BJ (cell line): ENCODE measurements at regions not wholly inside any gene's neighbourhood (a gene's known extent, or its start where the extent isn't known, plus 50 kb on each side); places are given as distances from the start of the nearest gene placed in this dataset.

ENCODE experiments used
- CTCF ChIA-PET: fragments of 350-600 bp; formaldehyde crosslinking; extraction: SDS; loops from one replicate; lab custom pipeline; 2021; ENCODE audit warnings: antibody characterized with exemption, inconsistent platforms; lab: Yijun Ruan, JAX
- POLR2A ChIA-PET: fragments of 300-600 bp; sonication (Branson Sonifier 250); formaldehyde crosslinking; extraction: SDS; loops from one replicate; lab custom pipeline; 2021; ENCODE audit warnings: antibody characterized with exemption; lab: Charles Lee
- DNase-seq: peaks from one replicate; pipeline ENCODE4 v3.0.0-alpha.2; 2011; ENCODE audit warnings: low read depth
- H3K27me3 ChIP-seq: 2 replicates; pipeline ENCODE4 v1.6.0; 2011; ENCODE audit warnings: low read length; ENCODE audit not compliant: control insufficient read depth, insufficient read depth
- H3K36me3 ChIP-seq: 2 replicates; pipeline ENCODE4 v1.5.1; 2011; ENCODE audit warnings: low read length; ENCODE audit not compliant: control insufficient read depth, insufficient read depth
- H3K4me3 ChIP-seq: 2 replicates; pipeline ENCODE4 v1.5.1; 2011; ENCODE audit warnings: low read depth, mild to moderate bottlenecking, control low read depth, low read length
- TF ChIP-seq, protein P1 (sequence below): IDR thresholded peaks from 2 replicates; pipeline ENCODE4 v1.5.1; 2011; ENCODE audit warnings: low read depth, mild to moderate bottlenecking, control low read depth, inconsistent platforms, low read length, moderate library complexity; ENCODE audit not compliant: insufficient read depth

- no peak overlapping the region for H3K4me3 ChIP-seq
- POLR2A ChIA-PET: no interaction called here
- CTCF ChIA-PET: no interaction called here
- H3K27me3 ChIP-seq: no peaks in the 10 kb centered on the region; the same call in 1 of the 2 replicates
- DNase-seq: no peak
- H3K36me3 ChIP-seq: no peaks in the 10 kb centered on the region
- TF ChIP-seq, protein P1, sequence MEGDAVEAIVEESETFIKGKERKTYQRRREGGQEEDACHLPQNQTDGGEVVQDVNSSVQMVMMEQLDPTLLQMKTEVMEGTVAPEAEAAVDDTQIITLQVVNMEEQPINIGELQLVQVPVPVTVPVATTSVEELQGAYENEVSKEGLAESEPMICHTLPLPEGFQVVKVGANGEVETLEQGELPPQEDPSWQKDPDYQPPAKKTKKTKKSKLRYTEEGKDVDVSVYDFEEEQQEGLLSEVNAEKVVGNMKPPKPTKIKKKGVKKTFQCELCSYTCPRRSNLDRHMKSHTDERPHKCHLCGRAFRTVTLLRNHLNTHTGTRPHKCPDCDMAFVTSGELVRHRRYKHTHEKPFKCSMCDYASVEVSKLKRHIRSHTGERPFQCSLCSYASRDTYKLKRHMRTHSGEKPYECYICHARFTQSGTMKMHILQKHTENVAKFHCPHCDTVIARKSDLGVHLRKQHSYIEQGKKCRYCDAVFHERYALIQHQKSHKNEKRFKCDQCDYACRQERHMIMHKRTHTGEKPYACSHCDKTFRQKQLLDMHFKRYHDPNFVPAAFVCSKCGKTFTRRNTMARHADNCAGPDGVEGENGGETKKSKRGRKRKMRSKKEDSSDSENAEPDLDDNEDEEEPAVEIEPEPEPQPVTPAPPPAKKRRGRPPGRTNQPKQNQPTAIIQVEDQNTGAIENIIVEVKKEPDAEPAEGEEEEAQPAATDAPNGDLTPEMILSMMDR: no peak
Observed at GRCh38 chr2:45291296-45291701, 282.0 kb upstream of the SIX2 start.

GRCh38 chr2:45289997-45290709 is 280.9 kb upstream of the SIX2 start:
- Histone ChIP-seq H3K36me3 (no peaks in the 10 kb centered on the region), H3K4me3 (no peak overlapping the region), H3K27me3 (no peaks in the 10 kb centered on the region; the same call in 1 of the 2 replicates)
- DNase-seq: no peak
- POLR2A ChIA-PET: no interaction called here
- TF ChIP-seq, protein P1: no peak
- CTCF ChIA-PET: no interaction called here

DNA sequence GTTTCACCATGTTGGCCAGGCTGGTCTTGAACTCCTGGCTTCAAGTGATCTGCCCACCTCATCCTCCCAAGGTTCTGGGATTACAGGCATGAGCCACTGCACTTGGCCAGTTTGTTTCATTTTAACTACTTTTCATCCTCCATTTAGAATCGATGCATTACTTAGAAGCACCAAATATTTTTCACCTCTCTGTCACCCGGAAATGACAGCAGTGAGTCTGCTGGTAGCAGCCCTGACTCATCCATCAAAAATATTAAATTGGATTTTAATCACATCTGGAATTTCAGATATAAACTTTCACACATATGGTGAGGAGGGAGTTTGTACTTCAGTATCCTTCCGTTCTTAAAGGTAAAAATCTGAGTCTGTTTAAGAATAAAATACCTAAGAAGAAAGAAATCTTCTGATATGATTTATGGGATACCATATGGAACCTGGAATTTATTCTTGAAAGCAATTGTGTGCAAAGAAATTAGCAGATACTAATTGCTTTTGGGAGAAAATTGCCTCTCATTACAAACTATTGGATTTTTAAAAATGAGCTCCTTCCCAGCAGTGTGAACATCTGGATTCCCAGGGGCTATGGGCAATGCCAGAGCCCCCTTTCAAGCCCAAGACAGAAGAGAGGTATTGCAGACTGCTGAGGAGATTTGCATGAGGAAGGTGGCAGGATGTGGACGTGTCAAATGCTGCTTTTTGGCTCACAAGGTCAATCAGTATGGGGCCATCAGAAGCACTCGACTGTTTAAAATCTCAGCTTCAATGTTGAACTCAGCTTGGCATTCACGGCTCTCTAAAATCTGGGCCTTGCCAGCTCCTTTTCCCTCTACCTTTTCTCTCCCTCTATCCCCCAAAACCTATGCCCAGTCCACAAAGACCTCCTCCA is 279.5 kb upstream of the SIX2 start:
- Histone ChIP-seq H3K36me3 (no peaks in the 10 kb centered on the region), H3K27me3 (no peaks in the 10 kb centered on the region; the same call in 1 of the 2 replicates), H3K4me3 (no peak overlapping the region)
- no peak for DNase-seq
- POLR2A ChIA-PET: no interaction called here
- TF ChIP-seq, protein P1: no peak
- CTCF ChIA-PET: no interaction called here

DNA sequence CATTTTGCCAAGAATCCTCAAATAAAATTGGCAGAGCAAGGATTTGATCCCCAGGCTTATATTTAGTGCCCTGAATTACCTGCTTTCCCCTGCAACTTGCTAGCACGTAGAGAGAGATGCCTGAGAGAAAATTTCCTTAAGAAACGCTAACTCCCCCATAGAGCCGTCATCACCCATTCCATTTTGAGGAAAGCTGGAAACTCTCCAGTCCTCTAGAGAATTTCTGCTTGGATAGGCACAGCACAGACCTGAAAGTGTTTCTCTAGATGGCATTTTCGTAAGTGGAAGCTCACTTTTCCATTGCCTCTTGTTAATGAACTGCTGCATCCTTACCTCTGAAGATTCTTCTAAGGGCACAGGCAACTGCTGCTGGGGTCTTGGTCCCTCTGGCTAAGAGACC is 277.8 kb upstream of the SIX2 start:
- H3K27me3 ChIP-seq: no peaks in the 10 kb centered on the region; the same call in 1 of the 2 replicates
- POLR2A ChIA-PET: no interaction called here
- H3K36me3 ChIP-seq: no peaks in the 10 kb centered on the region
- no peak for DNase-seq
- TF ChIP-seq, protein P1: no peak
- CTCF ChIA-PET: interaction anchor here (0.5 to 1.2 kb wide), 3 partner anchors 13 to 121 kb away, joined by 3 read pairs; no protein-coding TSS in a partner anchor
- no peak overlapping the region for H3K4me3 ChIP-seq

DNA sequence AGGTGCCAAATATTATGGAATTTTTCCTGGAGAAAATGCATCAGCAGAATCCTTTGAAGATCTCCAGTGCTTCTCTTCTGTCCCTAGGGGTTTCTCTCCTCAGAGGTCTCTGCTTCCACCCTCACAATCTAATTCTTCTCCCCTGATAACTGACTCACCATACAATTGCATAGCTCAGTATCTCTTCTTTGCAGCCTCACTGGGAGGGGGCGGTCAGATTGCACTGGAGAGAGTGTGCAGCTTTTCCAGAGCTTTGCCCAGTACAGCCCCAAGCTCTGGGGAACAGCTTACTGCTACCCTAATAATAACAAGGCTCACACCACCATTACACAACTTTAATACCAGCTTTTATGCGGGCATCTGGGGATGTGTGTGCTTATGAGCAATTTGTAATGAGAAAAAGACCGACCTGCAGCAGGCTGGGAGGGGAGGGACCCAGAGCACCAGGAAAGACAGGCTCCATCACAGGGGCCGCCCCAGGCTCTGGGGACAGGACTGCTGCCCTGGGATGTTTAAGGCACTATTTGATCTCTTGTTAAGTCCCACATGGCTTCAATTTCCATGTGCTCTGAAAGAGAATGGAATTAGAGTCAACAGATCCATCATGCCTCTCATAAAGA is 276.6 kb upstream of the SIX2 start:
- ChIA-PET POLR2A (no interaction called here), CTCF (no interaction called here)
- Histone ChIP-seq H3K4me3 (no peak overlapping the region), H3K36me3 (no peaks in the 10 kb centered on the region), H3K27me3 (no peaks in the 10 kb centered on the region; the same call in 1 of the 2 replicates)
- no peak for DNase-seq
- TF ChIP-seq, protein P1: no peak
